ENCODE measurements at regions not wholly inside any gene's neighbourhood (a gene's known extent, or its start where the extent isn't known, plus 50 kb on each side); places are given as distances from the start of the nearest gene placed in this dataset.
"Not testable (repeated sequence)": the region's sequence is repeated elsewhere in the genome, so short reads cannot be mapped to it uniquely, and the experiment has no call there.

GRCh38 chr1:57616921-57617320 is 193.1 kb upstream of the DAB1 start:
- DNase-seq (ENCODE audit: extremely low read depth in 1 of 2, low read depth in 1 of 2): no peak

GRCh38 chr1:57615956-57616355 is 192.1 kb upstream of the DAB1 start:
- no peak for DNase-seq (ENCODE audit: extremely low read depth in 1 of 2, low read depth in 1 of 2)

GRCh38 chr1:57612833-57613232 is 189.0 kb upstream of the DAB1 start:
- DNase-seq (ENCODE audit: extremely low read depth in 1 of 2, low read depth in 1 of 2): no peak

- no peak for DNase-seq (ENCODE audit: extremely low read depth in 1 of 2, low read depth in 1 of 2)
Measured at GRCh38 chr1:57605933-57606332, 182.1 kb upstream of the DAB1 start.

- no peak for DNase-seq (ENCODE audit: extremely low read depth in 1 of 2, low read depth in 1 of 2)
Measured at GRCh38 chr1:57603696-57604095, 179.8 kb upstream of the DAB1 start.

- DNase-seq (ENCODE audit: extremely low read depth in 1 of 2, low read depth in 1 of 2): no peak
Measured at GRCh38 chr1:57600424-57600823, 176.6 kb upstream of the DAB1 start.

- no peak for DNase-seq (ENCODE audit: extremely low read depth in 1 of 2, low read depth in 1 of 2)
Measured at GRCh38 chr1:57599236-57599994, 175.6 kb upstream of the DAB1 start.

- DNase-seq (ENCODE audit: extremely low read depth in 1 of 2, low read depth in 1 of 2): no peak
Measured at GRCh38 chr1:57597036-57597435, 173.2 kb upstream of the DAB1 start.

GRCh38 chr1:57594002-57594401 is 170.1 kb upstream of the DAB1 start:
- DNase-seq (ENCODE audit: extremely low read depth in 1 of 2, low read depth in 1 of 2): no peak

GRCh38 chr1:57591842-57592241 is 168.0 kb upstream of the DAB1 start:
- DNase-seq (ENCODE audit: extremely low read depth in 1 of 2, low read depth in 1 of 2): no peak

GRCh38 chr1:57590978-57591377 is 167.1 kb upstream of the DAB1 start:
- no peak for DNase-seq (ENCODE audit: extremely low read depth in 1 of 2, low read depth in 1 of 2)

GRCh38 chr1:57586842-57587241 is 163.0 kb upstream of the DAB1 start:
- no peak for DNase-seq (ENCODE audit: extremely low read depth in 1 of 2, low read depth in 1 of 2)

- DNase-seq (ENCODE audit: extremely low read depth in 1 of 2, low read depth in 1 of 2): no peak
Measured at GRCh38 chr1:57578680-57579079, 154.8 kb upstream of the DAB1 start.

GRCh38 chr1:57578099-57578498 is 154.2 kb upstream of the DAB1 start:
- DNase-seq (ENCODE audit: extremely low read depth in 1 of 2, low read depth in 1 of 2): no peak

- DNase-seq (ENCODE audit: extremely low read depth in 1 of 2, low read depth in 1 of 2): no peak
Measured at GRCh38 chr1:57576756-57577155, 152.9 kb upstream of the DAB1 start.

- DNase-seq (ENCODE audit: extremely low read depth in 1 of 2, low read depth in 1 of 2): no peak
Measured at GRCh38 chr1:57572016-57572415, 148.2 kb upstream of the DAB1 start.

GRCh38 chr1:57558066-57558465 is 134.2 kb upstream of the DAB1 start:
- DNase-seq (ENCODE audit: extremely low read depth in 1 of 2, low read depth in 1 of 2): not testable (repeated sequence)

GRCh38 chr1:57553666-57554065 is 129.8 kb upstream of the DAB1 start:
- DNase-seq (ENCODE audit: extremely low read depth in 1 of 2, low read depth in 1 of 2): no peak

GRCh38 chr1:57551476-57551875 is 127.6 kb upstream of the DAB1 start:
- DNase-seq (ENCODE audit: extremely low read depth in 1 of 2, low read depth in 1 of 2): no peak

GRCh38 chr1:57550092-57550491 is 126.2 kb upstream of the DAB1 start:
- no peak for DNase-seq (ENCODE audit: extremely low read depth in 1 of 2, low read depth in 1 of 2)

GRCh38 chr1:57549300-57549699 is 125.4 kb upstream of the DAB1 start:
- DNase-seq (ENCODE audit: extremely low read depth in 1 of 2, low read depth in 1 of 2): no peak

- no peak for DNase-seq (ENCODE audit: extremely low read depth in 1 of 2, low read depth in 1 of 2)
Measured at GRCh38 chr1:57546549-57547330, 122.9 kb upstream of the DAB1 start.
